Renal pelvis (tissue), 1 donor: ENCODE measurements at regions not wholly inside any gene's neighbourhood (a gene's known extent, or its start where the extent isn't known, plus 50 kb on each side); places are given as distances from the start of the nearest gene placed in this dataset.

Experiments
- DNase-seq: peaks from one replicate; pipeline ENCODE4 v3.0.0-alpha.2; 2013

- DNase-seq: no peak
These were observed 733.8 kb upstream of the ALCAM start for GRCh38 chr3:104632947-104633346.

DNA sequence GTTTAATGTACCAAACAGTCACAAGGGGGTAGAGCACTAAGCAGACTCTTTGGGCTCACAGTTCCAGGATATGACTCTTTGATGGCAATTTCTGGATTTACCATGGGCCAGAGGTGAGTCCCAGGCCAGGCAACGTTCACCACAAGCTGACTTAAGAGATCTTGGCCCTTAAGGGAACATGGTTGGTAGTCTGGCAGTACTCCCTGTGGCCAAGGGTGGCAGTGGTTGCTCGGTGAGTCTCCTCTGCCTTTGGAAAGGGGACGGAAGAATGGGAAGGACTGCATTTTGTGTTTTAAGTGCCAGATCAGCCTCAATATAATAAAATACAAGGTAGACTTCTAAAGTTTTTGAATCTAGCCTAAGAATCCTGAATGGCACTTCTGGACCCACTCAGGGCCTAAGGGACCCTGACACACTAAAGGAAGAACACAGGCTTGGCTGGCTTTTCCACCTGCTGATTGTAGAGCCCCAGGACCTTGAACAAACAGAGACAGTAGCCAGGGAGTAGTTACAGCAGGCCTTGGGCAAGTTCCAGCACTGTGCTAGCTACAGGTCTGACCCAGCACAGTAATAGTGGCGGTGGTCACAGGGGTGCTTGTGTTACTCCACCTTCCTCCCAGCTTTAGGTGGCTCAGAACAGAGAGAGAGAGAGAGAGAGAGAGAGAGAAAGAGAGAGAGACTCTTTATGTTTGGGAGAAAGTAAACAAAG is 730.7 kb upstream of the ALCAM start:
- DNase-seq: no peak

- DNase-seq: peak; percentile 24
These were observed 723.9 kb upstream of the ALCAM start for GRCh38 chr3:104642827-104643226.

- DNase-seq: no peak
These were observed 720.5 kb upstream of the ALCAM start for GRCh38 chr3:104646196-104646595.

DNA sequence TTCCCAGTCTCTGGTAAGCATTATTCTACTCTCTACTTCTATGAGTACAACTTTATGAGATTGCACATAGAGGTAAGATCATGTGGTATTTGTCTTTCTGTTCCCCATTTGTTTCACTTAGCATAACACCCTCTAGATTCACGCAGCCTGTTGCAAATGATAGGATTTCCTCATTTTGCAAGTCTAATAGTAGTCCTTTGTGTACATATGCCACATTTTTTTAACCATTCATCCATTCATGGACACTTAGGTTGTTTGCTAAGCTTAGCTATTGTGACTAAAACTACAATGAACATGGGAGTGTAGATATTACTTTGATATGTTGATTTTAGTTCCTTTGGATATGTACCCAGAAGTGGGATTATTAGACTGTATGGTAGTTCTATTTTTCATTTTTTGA is 717.9 kb upstream of the ALCAM start:
- DNase-seq: no peak

DNA sequence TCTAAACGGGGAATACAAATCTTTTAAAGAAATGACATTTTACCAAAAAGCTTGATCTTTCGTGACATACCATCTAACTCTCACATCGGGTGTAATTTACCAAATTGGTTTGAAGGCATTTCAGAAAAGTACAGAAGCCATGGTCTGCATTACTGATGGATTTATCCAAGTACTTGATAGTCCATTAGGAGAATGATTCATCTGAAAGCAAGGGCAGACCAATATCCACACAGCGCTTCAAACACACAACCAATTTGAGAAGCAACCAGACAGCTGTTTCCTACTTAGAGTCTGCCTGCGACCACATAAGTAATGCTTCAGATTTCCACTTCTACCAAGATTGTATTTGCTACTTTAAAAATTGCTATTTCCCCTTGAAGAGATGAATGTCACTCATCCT is 697.6 kb upstream of the ALCAM start:
- no peak for DNase-seq

DNA sequence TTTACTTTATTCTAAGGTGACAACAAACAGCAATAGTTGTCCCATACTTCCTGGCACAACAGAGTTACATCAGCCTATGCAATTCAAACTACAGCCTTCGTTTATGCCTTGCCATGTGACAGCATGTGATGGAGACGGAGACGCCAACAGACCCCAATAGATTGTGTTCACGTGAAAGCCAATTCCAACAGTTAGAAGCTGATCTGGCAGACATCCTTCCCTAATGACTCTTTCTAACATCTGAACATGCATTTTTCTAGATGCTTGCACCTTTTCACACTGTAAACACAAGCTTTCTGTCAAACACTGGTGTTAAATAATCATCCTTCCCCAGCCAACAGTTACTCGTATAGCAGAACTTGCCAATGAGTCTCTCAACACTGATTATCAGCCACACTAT is 694.4 kb upstream of the ALCAM start:
- DNase-seq: no peak

- DNase-seq: no peak
These were observed 692.7 kb upstream of the ALCAM start for GRCh38 chr3:104673981-104674380.

DNA sequence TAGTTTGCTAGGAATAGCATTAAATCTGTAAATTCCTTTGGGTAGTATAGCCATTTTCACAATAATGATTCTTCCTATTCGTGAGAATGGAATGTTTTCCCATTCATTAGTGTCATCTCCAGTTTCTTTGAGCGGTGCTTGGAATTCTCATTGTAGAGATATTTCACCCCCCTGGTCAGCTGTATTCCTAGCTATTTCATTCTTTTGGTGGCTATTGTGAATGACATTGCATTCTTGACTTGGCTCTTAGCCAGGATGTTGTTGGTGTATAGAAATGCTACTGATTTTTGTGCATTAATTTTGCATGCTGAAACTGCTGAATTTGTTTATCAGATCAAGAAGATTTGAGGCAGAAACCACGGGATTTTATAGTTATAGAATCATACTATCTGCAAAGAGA is 690.5 kb upstream of the ALCAM start:
- no peak for DNase-seq

DNA sequence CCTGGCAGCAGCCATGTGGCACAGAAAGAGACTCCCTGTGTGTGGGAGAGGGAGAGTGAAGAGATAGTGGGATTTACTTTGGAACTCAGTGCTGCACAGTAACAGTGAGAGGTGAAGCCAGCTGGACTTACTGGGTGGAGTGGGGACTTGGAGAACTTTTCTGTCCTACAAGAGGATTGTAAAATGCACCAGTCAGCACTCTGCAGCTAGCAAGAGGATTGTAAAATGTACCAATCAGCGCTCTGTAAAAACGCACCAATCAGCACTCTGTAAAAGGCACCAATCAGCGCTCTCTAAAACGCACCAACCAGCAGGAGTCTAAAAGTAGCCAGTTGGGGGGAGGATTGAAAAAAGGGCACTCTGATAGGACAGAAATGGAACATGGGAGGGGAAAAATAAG is 688.8 kb upstream of the ALCAM start:
- no peak for DNase-seq

DNA sequence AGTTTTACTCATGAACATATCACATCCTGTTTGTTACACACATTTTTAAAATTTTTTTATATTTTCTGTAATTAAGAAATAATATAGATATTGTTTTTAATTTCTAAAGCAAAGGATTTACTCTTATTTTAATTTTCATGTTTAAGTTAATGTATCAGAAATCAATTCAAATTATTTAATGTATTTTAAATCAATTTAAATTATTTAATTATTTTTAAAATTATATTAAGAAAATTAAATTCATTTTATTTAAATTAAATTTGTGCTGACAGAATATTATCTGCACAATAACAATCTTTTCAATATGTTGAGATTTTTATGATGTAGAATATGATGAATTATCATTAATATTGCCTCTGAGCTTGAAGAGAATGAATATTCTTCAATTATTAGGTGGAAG is 681.2 kb upstream of the ALCAM start:
- DNase-seq: no peak

DNA sequence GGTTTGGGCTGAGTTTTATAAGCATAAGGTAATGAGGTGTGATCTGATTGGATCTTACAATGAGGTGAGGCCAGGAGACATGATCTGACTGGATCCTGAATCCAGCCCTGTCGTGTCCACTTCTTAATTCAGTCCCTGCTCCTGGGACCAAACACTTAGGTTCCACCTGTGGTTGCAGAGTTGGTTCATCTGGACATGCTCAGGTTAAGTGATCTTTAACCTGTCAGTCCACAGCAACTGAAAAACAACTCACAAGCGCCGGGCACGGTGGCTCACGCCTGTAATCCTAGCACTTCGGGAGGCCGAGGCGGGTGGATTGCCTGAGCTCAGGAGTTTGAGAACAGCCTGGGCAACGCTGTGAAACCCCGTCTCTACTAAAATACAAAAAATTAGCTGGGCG is 679.3 kb upstream of the ALCAM start:
- DNase-seq: no peak

GRCh38 chr3:104696470-104696869 is 670.2 kb upstream of the ALCAM start:
- no peak for DNase-seq

DNA sequence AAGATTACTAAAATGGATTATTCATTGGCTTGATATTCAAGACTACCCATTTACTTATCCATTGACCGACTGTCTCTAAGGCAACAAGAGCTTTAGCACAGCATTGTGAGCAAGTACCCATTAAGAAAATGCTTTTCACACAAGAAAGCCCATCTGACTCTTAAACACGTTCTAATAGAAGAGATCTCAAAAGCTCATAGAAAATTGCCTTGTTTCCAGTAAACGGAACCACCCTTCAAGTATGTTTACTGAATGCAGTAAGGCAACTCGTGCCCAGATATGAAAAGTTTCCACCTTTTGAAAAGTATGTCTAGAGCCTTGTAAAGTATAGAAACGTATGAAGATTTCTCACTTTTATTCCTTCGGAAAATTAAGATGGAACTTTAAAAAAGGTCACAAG is 655.3 kb upstream of the ALCAM start:
- no peak for DNase-seq

- no peak for DNase-seq
These were observed 650.7 kb upstream of the ALCAM start for GRCh38 chr3:104715972-104716371.

DNA sequence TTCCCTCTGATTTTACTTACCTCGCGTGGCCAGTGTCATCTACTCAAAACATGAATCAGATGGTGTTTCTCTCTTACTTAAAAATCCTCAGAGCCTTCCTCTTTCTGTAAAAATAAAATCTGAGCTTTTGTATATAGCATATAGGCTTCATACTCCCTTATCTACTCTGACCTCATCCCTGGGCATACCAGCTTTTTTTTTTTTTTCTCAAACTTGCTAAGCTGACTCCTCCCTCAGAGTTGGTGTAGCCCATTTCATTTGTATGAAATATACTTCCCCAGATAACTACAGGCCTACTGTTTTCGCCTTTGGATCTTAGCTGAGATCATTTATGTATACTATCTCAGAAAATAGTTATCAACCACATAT is 648.9 kb upstream of the ALCAM start:
- DNase-seq: no peak

- no peak for DNase-seq
These were observed 643.7 kb upstream of the ALCAM start for GRCh38 chr3:104723000-104723399.

DNA sequence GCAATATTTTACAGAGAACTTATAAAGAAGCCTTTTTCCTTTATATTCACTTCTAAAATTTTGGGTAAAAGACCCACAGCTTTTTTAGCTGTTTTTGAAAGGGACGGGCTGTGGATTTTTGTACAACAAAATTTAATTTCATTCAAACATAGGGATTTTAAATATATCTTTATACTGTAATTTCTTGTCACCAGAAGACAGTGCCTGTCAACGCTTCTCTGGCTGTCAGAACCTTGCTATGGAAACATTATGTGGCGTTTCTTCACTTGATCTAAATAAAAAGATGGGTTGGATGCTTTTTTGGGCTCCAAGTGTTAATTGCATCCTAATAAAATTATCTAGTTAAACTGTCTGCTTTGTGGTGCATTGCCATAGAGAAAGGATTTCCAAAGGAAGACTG is 635.6 kb upstream of the ALCAM start:
- no peak for DNase-seq

DNA sequence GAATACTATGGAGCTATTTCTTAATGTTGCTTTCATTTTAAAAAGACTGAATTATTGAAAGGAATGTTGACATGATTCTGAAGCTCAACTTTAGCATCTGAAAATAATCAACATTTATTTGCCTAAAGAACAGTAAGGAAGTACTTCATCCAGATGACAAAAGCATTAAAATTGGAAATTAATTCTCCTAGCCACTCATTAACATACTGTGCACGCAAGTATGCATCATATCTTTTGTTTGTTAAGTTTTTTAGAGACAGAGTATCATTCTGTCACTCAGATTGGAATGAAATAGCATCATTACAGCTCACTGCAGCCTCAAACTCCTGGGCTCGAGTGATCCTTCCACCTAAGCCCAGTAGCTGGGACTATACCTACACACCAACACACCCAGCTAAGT is 632.1 kb upstream of the ALCAM start:
- DNase-seq: no peak

GRCh38 chr3:104735691-104736090 is 631.0 kb upstream of the ALCAM start:
- DNase-seq: no peak

GRCh38 chr3:104738271-104738670 is 628.4 kb upstream of the ALCAM start:
- DNase-seq: no peak

DNA sequence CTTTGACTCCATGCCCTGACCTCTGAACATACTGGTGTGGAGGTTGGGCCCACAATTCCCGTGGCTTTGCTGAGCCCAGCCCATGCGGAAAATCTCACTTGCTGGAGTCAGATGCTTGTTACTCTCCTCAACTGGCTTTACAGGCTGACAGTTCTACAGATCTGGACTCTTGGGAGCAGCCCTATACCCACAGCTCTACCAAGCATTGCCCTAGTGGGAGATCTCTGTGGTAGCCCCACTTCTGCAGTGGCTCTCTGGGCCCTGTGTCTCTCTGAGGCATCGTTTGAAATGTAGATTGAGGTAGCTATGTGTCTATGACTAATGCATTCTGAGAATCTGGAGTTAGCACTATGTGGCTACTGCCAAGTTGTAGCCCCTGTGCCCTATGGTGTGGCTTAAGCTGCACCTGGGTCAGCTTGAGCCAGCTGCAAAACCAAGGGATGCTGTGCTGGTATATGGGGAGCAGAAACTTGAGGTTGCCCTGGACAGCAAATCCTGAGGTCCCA is 625.8 kb upstream of the ALCAM start:
- DNase-seq: no peak

- DNase-seq: no peak
These were observed 624.7 kb upstream of the ALCAM start for GRCh38 chr3:104742044-104742443.

DNA sequence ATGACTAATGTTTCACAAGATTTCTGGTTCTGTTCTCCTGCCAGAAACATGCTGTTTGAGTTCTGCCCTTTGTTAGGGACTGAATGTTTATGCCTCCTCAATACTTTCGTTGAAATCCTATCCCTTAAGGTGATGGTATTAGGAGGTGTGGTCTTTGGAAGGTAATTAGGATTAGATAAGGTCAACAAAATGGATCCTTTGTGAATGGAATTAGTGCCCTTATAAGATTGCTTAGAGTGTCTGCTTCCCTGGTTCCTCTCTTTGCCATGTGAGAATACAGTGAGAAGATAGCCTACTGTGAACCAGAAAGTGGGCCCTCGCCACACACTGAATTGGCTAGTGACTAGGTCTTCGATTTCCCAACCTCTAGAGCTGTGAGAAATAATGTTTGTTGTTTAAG is 621.4 kb upstream of the ALCAM start:
- DNase-seq: no peak

DNA sequence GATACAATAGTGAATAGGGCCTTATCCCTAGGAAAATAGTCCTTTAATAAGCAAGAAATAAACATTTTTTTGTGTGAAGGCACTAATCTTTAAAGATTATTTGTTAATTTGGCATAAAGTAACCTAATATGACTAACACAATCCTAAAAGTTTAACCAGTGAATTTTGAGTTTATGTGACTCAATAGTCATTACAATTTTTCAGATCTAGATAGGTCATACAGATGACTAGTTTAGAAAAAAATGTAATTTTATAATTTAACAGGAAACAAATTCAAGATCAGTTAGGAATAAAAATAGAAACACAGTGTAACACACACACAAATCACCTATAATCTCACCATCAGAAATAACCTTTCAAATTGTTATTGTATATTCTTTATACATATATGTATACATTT is 620.7 kb upstream of the ALCAM start:
- no peak for DNase-seq
